NT2/D1 (cell line): ENCODE measurements at regions not wholly inside any gene's neighbourhood (a gene's known extent, or its start where the extent isn't known, plus 50 kb on each side); places are given as distances from the start of the nearest gene placed in this dataset.

Experiments
- DNase-seq: peaks from one replicate; pipeline ENCODE4 v3.0.0-alpha.2; 2011; ENCODE audit warnings: low read depth, low spot score
- H3K27me3 ChIP-seq: 2 replicates; pipeline ENCODE4 v1.6.0; 2011; ENCODE audit warnings: mild to moderate bottlenecking; ENCODE audit not compliant: insufficient read length, insufficient read depth
- H3K36me3 ChIP-seq: 2 replicates; pipeline ENCODE4 v1.6.1; 2011; ENCODE audit warnings: mild to moderate bottlenecking, low read length, mixed read lengths; ENCODE audit not compliant: insufficient read depth, insufficient read length
- H3K4me1 ChIP-seq: 2 replicates; pipeline ENCODE4 v1.5.1; 2011; ENCODE audit not compliant: insufficient read depth, insufficient read length
- H3K4me3 ChIP-seq: 2 replicates; pipeline ENCODE4 v1.5.1; 2011; ENCODE audit warnings: low read depth; ENCODE audit not compliant: insufficient read length
- H3K9ac ChIP-seq: 2 replicates; pipeline ENCODE4 v1.6.0; 2011; ENCODE audit warnings: low read depth; ENCODE audit not compliant: insufficient read length
- H3K9me3 ChIP-seq: 2 replicates; pipeline ENCODE4 v1.5.1; 2011; ENCODE audit warnings: mild to moderate bottlenecking, low read length; ENCODE audit not compliant: insufficient read depth
- SUZ12 ChIP-seq: IDR thresholded peaks from 2 replicates; pipeline ENCODE4 v1.6.1; 2011; ENCODE audit not compliant: insufficient read length, insufficient read depth; ENCODE audit errors: extremely low read depth
- YY1 ChIP-seq: IDR thresholded peaks from 2 replicates; pipeline ENCODE4 v1.6.1; 2011; ENCODE audit not compliant: insufficient read length, insufficient read depth
- ZNF274 ChIP-seq: IDR thresholded peaks from 2 replicates; pipeline ENCODE4 v1.6.1; 2011; ENCODE audit warnings: mild to moderate bottlenecking, low read depth, low read length

DNA sequence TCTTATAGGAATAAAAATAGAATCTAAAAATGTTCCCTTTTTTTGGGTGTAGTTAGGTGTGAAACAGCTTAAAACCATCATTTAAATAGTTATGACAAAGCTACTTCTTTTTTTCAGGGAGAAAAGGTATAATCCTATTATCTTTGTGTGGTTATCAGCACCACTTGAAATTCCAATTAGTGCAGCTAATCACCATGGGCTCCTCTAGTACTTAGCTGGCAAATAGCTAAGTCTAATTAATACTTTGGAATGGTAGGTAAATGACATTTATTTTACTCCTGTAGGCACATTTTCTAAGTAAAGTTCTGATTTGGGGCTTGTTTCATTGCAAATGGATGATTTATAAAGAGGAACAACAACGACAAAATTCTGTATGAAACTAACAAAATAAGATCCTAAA lies 132.6 kb downstream of the OLFM4 start:
- TF ChIP-seq ZNF274: no peak
- no peak for TF ChIP-seq YY1
- no peak for TF ChIP-seq SUZ12
- H3K36me3 ChIP-seq: no peaks in the 10 kb centered on the region

GRCh38 chr13:53165261-53165660 lies 136.6 kb downstream of the OLFM4 start:
- Histone ChIP-seq H3K27me3 (no peaks in the 10 kb centered on the region), H3K4me1 (no peaks in the 10 kb centered on the region), H3K4me3 (no peak overlapping the region), H3K9ac (no peak overlapping the region), H3K9me3 (no peaks in the 10 kb centered on the region; the same call in 1 of the 2 replicates), H3K36me3 (no peaks in the 10 kb centered on the region)
- TF ChIP-seq ZNF274: no peak
- TF ChIP-seq SUZ12: no peak
- TF ChIP-seq YY1: no peak
- DNase-seq: no peak

More for the DNA sequence above, 132.6 kb downstream of the OLFM4 start:
- Histone ChIP-seq H3K27me3 (no peaks in the 10 kb centered on the region), H3K4me3 (no peak overlapping the region), H3K4me1 (no peaks in the 10 kb centered on the region), H3K9me3 (no peaks in the 10 kb centered on the region; the same call in 1 of the 2 replicates), H3K9ac (no peak overlapping the region)
- no peak for DNase-seq

GRCh38 chr13:53167561-53167960 lies 138.9 kb downstream of the OLFM4 start:
- Histone ChIP-seq H3K9me3 (no peaks in the 10 kb centered on the region; the same call in 1 of the 2 replicates), H3K27me3 (no peaks in the 10 kb centered on the region), H3K4me3 (no peak overlapping the region), H3K4me1 (no peaks in the 10 kb centered on the region), H3K36me3 (no peaks in the 10 kb centered on the region), H3K9ac (no peak overlapping the region)
- TF ChIP-seq YY1: no peak
- no peak for TF ChIP-seq SUZ12
- TF ChIP-seq ZNF274: no peak
- DNase-seq: no peak

- H3K27me3 ChIP-seq: no peaks in the 10 kb centered on the region
- H3K36me3 ChIP-seq: no peaks in the 10 kb centered on the region
- H3K9me3 ChIP-seq: no peaks in the 10 kb centered on the region
- DNase-seq: no peak
- no peak overlapping the region for H3K9ac ChIP-seq
- TF ChIP-seq YY1 (no peak), ZNF274 (no peak), SUZ12 (no peak)
- no peak overlapping the region for H3K4me3 ChIP-seq
- no peaks in the 10 kb centered on the region for H3K4me1 ChIP-seq
These were observed 142.3 kb downstream of the OLFM4 start for GRCh38 chr13:53170910-53171309.

DNA sequence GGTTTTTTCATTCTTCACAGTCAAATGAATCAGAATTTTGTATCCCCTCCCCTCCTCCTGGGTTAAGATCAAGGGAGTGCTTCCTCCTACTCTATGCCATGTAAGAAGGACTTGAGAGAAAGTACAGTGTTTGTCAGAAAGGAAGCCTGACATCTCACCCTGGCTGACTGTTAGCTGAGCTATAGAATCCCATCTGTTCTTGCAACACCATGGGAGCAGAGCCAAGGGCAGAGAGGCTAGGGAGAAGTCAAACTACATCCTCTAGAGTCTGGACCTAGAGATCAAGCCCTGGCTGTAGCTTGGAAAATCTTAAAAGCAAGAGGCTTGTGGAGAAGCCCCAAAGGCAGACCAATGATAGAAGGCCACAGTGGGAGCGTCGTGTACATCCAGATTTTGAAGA lies 145.9 kb downstream of the OLFM4 start:
- TF ChIP-seq SUZ12 (no peak), YY1 (no peak), ZNF274 (no peak)
- no peaks in the 10 kb centered on the region for H3K36me3 ChIP-seq

GRCh38 chr13:53180684-53181083 lies 152.1 kb downstream of the OLFM4 start:
- no peak for DNase-seq
- H3K9me3 ChIP-seq: no peaks in the 10 kb centered on the region
- TF ChIP-seq SUZ12 (no peak), ZNF274 (no peak), YY1 (no peak)
- no peaks in the 10 kb centered on the region for H3K4me1 ChIP-seq
- no peak overlapping the region for H3K9ac ChIP-seq
- no peaks in the 10 kb centered on the region for H3K36me3 ChIP-seq
- H3K4me3 ChIP-seq: no peak overlapping the region
- H3K27me3 ChIP-seq: no peaks in the 10 kb centered on the region

More for the DNA sequence above, 145.9 kb downstream of the OLFM4 start:
- H3K9me3 ChIP-seq: no peaks in the 10 kb centered on the region
- no peak overlapping the region for H3K4me3 ChIP-seq
- H3K4me1 ChIP-seq: no peaks in the 10 kb centered on the region
- DNase-seq: no peak
- H3K27me3 ChIP-seq: no peaks in the 10 kb centered on the region
- H3K9ac ChIP-seq: no peak overlapping the region

GRCh38 chr13:53182724-53183123 lies 154.1 kb downstream of the OLFM4 start:
- H3K27me3 ChIP-seq: no peaks in the 10 kb centered on the region
- no peak for TF ChIP-seq SUZ12
- no peak for TF ChIP-seq YY1
- TF ChIP-seq ZNF274: no peak
- no peaks in the 10 kb centered on the region for H3K36me3 ChIP-seq
- DNase-seq: no peak
- H3K9ac ChIP-seq: no peak overlapping the region
- no peaks in the 10 kb centered on the region for H3K9me3 ChIP-seq
- H3K4me1 ChIP-seq: no peaks in the 10 kb centered on the region
- H3K4me3 ChIP-seq: no peak overlapping the region
